Activated T-cell treated with anti-CD3 and anti-CD28 coated beads, Interleukin-2, amount 50 U/mL, for 72 hours (primary cell): ENCODE measurements at regions not wholly inside any gene's neighbourhood (a gene's known extent, or its start where the extent isn't known, plus 50 kb on each side); places are given as distances from the start of the nearest gene placed in this dataset.
"Not testable (repeated sequence)": the region's sequence is repeated elsewhere in the genome, so short reads cannot be mapped to it uniquely, and the experiment has no call there.

ENCODE experiments used
- ATAC-seq, 2 donors: fragments of 150-1000 bp; cut with Tn5 transposase; replicated peaks in 1 of 2; 2 replicates each; pipeline ENCODE4 v1.10.0; 2021; ENCODE audit warnings: moderate library complexity in 2 of 2, mild to moderate bottlenecking in 1 of 2
- DNase-seq, 2 donors: peaks; one replicate each; pipeline ENCODE4 v3.0.0; 2021 to 2022; ENCODE audit warnings: mixed read lengths in 1 of 2
- H3K27ac Mint-ChIP-seq: one replicate; pipeline ENCODE4 v1.8.0; 2022; ENCODE audit warnings: mild to moderate bottlenecking, moderate library complexity, mixed read lengths
- H3K27me3 Mint-ChIP-seq: one replicate; pipeline ENCODE4 v1.8.0; 2022; ENCODE audit warnings: low read depth, mixed read lengths
- H3K36me3 Mint-ChIP-seq, 2 donors: one replicate each; pipeline ENCODE4 v1.8.0; 2022; ENCODE audit warnings: mixed read lengths in 2 of 2, mild to moderate bottlenecking in 1 of 2; ENCODE audit not compliant: insufficient read depth in 2 of 2
- H3K4me1 Mint-ChIP-seq: one replicate; pipeline ENCODE4 v1.8.0; 2022; ENCODE audit warnings: low read depth, mixed read lengths
- H3K4me3 Mint-ChIP-seq, 2 donors: one replicate each; pipeline ENCODE4 v1.8.0; 2022; ENCODE audit warnings: mild to moderate bottlenecking in 2 of 2, mixed read lengths in 2 of 2, moderate library complexity in 2 of 2
- H3K9me3 Mint-ChIP-seq, 2 donors: one replicate each; pipeline ENCODE4 v1.8.0; 2022; ENCODE audit warnings: mixed read lengths in 2 of 2

- Mint-ChIP-seq H3K27me3 (no peaks in the 10 kb centered on the region), H3K9me3 (peaks cover 5 to 10% of the 10 kb centered on the region in 2 donors), H3K4me1 (no peaks in the 10 kb centered on the region), H3K4me3 (no peak overlapping the region), H3K36me3 (no peaks in the 10 kb centered on the region), H3K27ac (no peak overlapping the region)
- no peak for DNase-seq
- ATAC-seq = no peak
These were observed 147.0 kb upstream of the API5 start for GRCh38 chr11:43164831-43165230.

GRCh38 chr11:43165393-43165792, 146.4 kb upstream of the API5 start:
- not testable (repeated sequence) for H3K4me3 Mint-ChIP-seq, DNase-seq, H3K36me3 Mint-ChIP-seq, H3K27ac Mint-ChIP-seq, H3K27me3 Mint-ChIP-seq, ATAC-seq, H3K4me1 Mint-ChIP-seq, H3K9me3 Mint-ChIP-seq

- not testable (repeated sequence) for H3K4me1 Mint-ChIP-seq, ATAC-seq, H3K9me3 Mint-ChIP-seq, H3K27me3 Mint-ChIP-seq, DNase-seq, H3K36me3 Mint-ChIP-seq, H3K27ac Mint-ChIP-seq, H3K4me3 Mint-ChIP-seq
These were observed 143.6 kb upstream of the API5 start for GRCh38 chr11:43168241-43168640.

- H3K36me3 Mint-ChIP-seq = no peaks in the 10 kb centered on the region
- H3K27ac Mint-ChIP-seq = no peak overlapping the region
- H3K9me3 Mint-ChIP-seq = peaks cover 0 to 3% of the 10 kb centered on the region in 2 donors
- no peak overlapping the region for H3K4me3 Mint-ChIP-seq
- H3K4me1 Mint-ChIP-seq = no peaks in the 10 kb centered on the region
- DNase-seq (no peak), ATAC-seq (no peak)
- H3K27me3 Mint-ChIP-seq = no peaks in the 10 kb centered on the region
These were observed 139.3 kb upstream of the API5 start for GRCh38 chr11:43172477-43172876.

GRCh38 chr11:43177975-43178374, 133.8 kb upstream of the API5 start:
- Mint-ChIP-seq H3K4me1 (no peaks in the 10 kb centered on the region), H3K27me3 (no peaks in the 10 kb centered on the region), H3K9me3 (no peaks in the 10 kb centered on the region), H3K27ac (no peak overlapping the region), H3K4me3 (no peak overlapping the region), H3K36me3 (no peaks in the 10 kb centered on the region)
- DNase-seq (no peak), ATAC-seq (no peak)

- not testable (repeated sequence) for H3K9me3 Mint-ChIP-seq, H3K4me3 Mint-ChIP-seq, H3K4me1 Mint-ChIP-seq, DNase-seq, H3K27ac Mint-ChIP-seq, H3K36me3 Mint-ChIP-seq, H3K27me3 Mint-ChIP-seq, ATAC-seq
These were observed 117.3 kb upstream of the API5 start for GRCh38 chr11:43194459-43194858.

- no peak overlapping the region for H3K27ac Mint-ChIP-seq
- no peaks in the 10 kb centered on the region for H3K27me3 Mint-ChIP-seq
- peaks cover 4% of the 10 kb centered on the region in 2 donors for H3K9me3 Mint-ChIP-seq
- no peak for ATAC-seq
- DNase-seq = no peak
- H3K36me3 Mint-ChIP-seq = no peaks in the 10 kb centered on the region
- no peaks in the 10 kb centered on the region for H3K4me1 Mint-ChIP-seq
- no peak overlapping the region for H3K4me3 Mint-ChIP-seq
These were observed 114.4 kb upstream of the API5 start for GRCh38 chr11:43197379-43197778.

- Mint-ChIP-seq H3K4me3 (no peak overlapping the region), H3K27ac (no peak overlapping the region), H3K36me3 (no peaks in the 10 kb centered on the region), H3K27me3 (no peaks in the 10 kb centered on the region), H3K4me1 (no peaks in the 10 kb centered on the region), H3K9me3 (peaks cover 4 to 7% of the 10 kb centered on the region in 2 donors)
- DNase-seq = no peak
- no peak for ATAC-seq
These were observed 111.8 kb upstream of the API5 start for GRCh38 chr11:43200031-43200430.

GRCh38 chr11:43212279-43212678, 99.5 kb upstream of the API5 start:
- DNase-seq = no peak
- Mint-ChIP-seq H3K4me1 (no peaks in the 10 kb centered on the region), H3K36me3 (peaks cover 2% of the 10 kb centered on the region in 2 donors), H3K27me3 (no peaks in the 10 kb centered on the region), H3K4me3 (no peak overlapping the region), H3K9me3 (peaks cover 11 to 19% of the 10 kb centered on the region in 2 donors), H3K27ac (no peak overlapping the region)
- no peak for ATAC-seq

GRCh38 chr11:43214471-43214870, 97.3 kb upstream of the API5 start:
- Mint-ChIP-seq H3K4me1 (no peaks in the 10 kb centered on the region), H3K27me3 (no peaks in the 10 kb centered on the region), H3K9me3 (peaks cover 10 to 11% of the 10 kb centered on the region in 2 donors), H3K36me3 (peaks cover 0 to 2% of the 10 kb centered on the region in 2 donors), H3K27ac (no peak overlapping the region), H3K4me3 (no peak overlapping the region)
- no peak for ATAC-seq
- DNase-seq = no peak

- H3K36me3 Mint-ChIP-seq = peaks cover 0 to 2% of the 10 kb centered on the region in 2 donors
- H3K4me1 Mint-ChIP-seq = no peaks in the 10 kb centered on the region
- H3K27ac Mint-ChIP-seq = no peak overlapping the region
- H3K9me3 Mint-ChIP-seq = peaks cover 2% of the 10 kb centered on the region in 2 donors
- no peak for ATAC-seq
- DNase-seq = no peak
- no peak overlapping the region for H3K4me3 Mint-ChIP-seq
- H3K27me3 Mint-ChIP-seq = no peaks in the 10 kb centered on the region
These were observed 93.9 kb upstream of the API5 start for GRCh38 chr11:43217849-43218248.

GRCh38 chr11:43222215-43222614, 89.6 kb upstream of the API5 start:
- Mint-ChIP-seq H3K4me3 (no peak overlapping the region), H3K9me3 (peaks cover 2% of the 10 kb centered on the region in 2 donors), H3K4me1 (no peaks in the 10 kb centered on the region), H3K27me3 (no peaks in the 10 kb centered on the region), H3K36me3 (no peaks in the 10 kb centered on the region), H3K27ac (no peak overlapping the region)
- DNase-seq (no peak), ATAC-seq (no peak)

GRCh38 chr11:43223026-43223425, 88.8 kb upstream of the API5 start:
- Mint-ChIP-seq H3K4me3 (no peak overlapping the region), H3K36me3 (no peaks in the 10 kb centered on the region), H3K27me3 (no peaks in the 10 kb centered on the region), H3K4me1 (no peaks in the 10 kb centered on the region), H3K27ac (no peak overlapping the region), H3K9me3 (peaks cover 2% of the 10 kb centered on the region in 2 donors)
- DNase-seq (no peak), ATAC-seq (no peak)

- Mint-ChIP-seq H3K27me3 (no peaks in the 10 kb centered on the region), H3K9me3 (peaks cover 3 to 6% of the 10 kb centered on the region in 2 donors), H3K4me1 (no peaks in the 10 kb centered on the region), H3K36me3 (no peaks in the 10 kb centered on the region), H3K4me3 (no peak overlapping the region), H3K27ac (no peak overlapping the region)
- no peak for ATAC-seq
- DNase-seq = no peak
These were observed 76.9 kb upstream of the API5 start for GRCh38 chr11:43234881-43235280.
